CD4-positive, alpha-beta T cell treated with Interleukin-15 for 4 hours (primary cell): ENCODE measurements at regions not wholly inside any gene's neighbourhood (a gene's known extent, or its start where the extent isn't known, plus 50 kb on each side); places are given as distances from the start of the nearest gene placed in this dataset.
"Not testable (repeated sequence)": the region's sequence is repeated elsewhere in the genome, so short reads cannot be mapped to it uniquely, and the experiment has no call there.

Experiments
- DNase-seq: peaks from one replicate; pipeline ENCODE4 v3.0.0-alpha.2; 2020; ENCODE audit warnings: low spot score

DNA sequence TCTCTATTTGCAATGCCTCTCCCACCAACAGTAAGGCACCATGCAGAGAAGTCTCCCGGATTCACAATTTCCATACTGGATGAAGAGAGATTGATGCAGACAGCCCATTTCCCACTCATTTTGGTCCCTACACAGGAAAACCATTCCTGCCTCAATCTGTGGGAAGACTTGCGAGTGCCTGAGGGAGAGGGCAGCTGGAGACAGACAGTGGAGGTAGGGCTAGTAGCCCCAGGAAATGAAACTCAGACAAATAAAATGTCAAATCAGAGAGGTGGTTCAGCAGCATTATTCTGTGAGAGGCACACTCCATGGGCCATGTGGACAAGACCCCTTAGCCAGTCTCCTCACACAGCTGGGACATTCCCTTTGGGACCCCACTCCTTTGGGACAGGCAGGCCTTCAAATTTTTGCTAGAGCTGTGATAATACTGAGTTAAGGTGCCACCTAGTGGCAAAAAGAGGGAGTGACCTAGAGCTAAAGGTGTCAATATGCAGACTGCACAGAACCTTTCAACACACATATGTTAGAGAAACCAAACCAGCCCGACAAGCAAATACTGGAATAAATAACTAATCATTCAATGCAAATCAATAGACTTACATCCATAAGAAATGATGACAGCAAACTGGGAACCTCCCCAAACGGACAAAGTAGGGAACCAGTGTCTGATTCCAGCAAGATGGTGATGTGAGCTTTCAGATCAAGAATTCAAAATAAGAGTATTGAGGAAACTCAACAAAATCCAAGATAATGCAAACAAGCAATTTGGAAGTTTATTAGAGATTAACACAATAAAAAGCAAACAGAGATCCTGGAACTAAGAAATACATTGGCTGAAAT, 1865.3 kb upstream of the AGA start:
- peak; percentile 4 for DNase-seq

DNA sequence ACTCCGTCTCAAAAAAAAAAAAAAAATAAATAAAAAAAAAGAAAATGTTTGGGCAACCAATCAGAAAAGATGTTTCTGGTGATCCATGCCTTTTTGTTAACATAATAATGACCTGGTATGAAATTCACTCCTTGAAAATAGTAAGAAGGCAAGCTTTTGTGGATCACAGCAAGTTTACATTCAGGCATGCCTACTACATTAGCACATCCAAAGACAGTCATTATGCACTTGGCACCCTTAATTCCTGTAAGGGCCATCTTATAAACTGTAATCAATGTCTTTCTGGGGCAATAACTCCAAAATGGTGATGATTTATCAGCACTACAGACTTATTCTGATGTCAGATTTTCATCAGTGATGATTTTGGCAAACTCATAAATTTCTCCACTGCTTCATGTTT, 1871.6 kb upstream of the AGA start:
- DNase-seq = no peak

DNA sequence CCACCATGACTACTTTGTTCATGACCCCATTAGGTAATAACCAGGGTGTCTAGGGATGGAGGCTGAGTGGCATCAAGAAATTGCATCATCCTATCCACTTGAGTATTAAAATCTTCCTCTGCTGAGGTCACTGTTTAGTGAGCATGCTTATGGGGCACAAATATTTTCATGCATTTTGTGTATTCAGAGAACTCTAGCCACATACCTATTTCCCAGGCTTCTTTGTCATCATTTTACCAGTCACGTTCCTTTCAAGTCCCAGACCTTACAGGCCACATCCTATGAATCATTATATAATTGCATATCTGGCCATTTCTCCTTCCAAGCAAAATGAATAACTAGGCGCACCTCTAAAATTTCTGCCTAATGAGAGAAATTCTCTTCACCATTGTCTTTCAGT, 1882.9 kb upstream of the AGA start:
- DNase-seq = no peak

DNA sequence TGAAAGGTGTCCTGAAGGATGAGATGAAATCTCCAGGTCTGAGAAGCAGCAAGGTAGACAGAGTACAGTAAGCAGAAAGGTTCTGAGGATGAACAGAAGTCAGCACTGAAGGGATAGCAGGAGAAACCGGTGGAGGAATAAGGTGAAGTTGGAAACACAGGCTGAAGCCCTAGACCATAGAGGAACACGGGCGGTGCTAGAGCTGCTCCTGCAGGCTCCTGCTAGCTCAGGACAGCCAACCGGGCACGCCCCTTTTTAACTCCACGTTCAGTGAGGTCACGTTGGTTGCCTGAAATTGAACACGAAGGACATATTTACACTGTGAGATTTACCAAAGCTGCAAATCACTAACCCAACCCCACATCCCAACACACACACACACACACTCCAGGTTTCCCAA, 1886.4 kb upstream of the AGA start:
- DNase-seq = no peak

DNA sequence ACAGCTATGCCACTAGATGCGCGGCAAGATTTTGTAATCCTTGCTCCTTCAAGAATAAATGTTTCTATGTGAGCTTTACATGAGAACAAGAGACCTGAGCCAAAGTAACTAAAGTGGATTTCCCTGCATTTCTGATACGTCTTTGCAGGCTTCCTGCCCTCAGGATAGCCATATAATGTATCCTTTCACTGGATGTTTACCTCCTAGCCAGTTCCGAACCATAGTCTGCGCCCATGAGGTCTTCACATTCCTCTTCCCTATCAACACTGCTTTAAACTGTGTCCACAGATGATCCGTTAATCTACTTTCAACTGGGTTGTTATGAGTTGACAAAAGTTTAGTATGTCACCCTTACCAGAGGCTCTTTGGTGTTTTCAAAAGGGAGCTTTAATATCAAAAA, 1889.1 kb upstream of the AGA start:
- no peak for DNase-seq

DNA sequence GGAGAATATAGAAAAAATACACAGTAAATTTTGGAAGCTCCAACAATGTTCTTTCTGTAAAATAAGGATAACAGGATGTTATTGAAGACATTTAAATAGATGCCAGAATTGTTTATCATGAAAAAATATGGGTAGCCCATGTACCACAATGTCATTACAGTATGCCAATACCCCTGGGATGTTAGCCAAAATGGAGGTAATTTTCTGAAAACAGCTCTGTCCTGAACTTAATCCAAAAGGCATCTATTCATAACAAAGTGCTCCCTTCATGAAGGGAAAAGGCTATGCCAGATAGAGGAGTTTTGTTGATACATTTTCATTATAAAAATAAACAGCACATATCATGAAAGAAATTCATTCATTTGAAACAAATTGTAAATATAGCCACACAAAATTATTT, 1902.6 kb upstream of the AGA start:
- no peak for DNase-seq

DNA sequence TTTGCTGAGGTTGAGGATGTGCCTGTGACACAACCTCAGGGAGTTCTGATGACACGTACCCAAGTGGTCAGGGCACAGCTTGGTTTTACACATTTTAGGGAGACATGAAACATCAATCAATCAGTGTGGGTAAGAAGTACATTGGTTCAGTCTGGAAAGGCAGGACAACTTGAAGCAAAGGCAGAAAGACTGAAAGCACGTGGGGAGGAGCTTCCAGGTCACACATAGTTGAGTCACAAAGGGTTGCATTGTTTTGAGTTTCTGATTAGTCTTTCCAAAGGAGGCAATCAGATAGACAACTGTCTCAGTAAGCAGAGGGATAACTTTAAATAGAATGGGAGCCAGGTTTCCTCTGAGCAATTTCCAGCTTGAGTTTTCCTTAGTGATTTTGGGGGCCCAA, 1910.0 kb upstream of the AGA start:
- no peak for DNase-seq

DNA sequence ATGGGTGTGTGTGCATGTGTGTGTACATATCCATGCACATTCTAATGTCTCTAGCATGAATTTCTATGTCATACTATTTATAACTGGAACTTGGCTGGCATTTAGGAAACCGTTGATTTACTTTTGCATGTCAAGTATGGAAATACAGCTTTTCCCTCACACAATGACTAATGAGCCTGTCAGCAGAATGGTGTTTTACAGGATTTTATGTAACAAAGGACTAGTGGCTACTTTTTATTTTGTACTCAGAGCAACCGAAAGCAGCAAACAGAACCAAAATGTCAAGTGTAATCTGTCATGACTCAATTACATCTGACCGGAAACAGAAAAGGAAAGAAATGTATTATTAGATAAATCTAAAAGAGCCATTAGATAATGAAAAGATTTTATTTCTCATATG, 1911.5 kb upstream of the AGA start:
- no peak for DNase-seq

DNA sequence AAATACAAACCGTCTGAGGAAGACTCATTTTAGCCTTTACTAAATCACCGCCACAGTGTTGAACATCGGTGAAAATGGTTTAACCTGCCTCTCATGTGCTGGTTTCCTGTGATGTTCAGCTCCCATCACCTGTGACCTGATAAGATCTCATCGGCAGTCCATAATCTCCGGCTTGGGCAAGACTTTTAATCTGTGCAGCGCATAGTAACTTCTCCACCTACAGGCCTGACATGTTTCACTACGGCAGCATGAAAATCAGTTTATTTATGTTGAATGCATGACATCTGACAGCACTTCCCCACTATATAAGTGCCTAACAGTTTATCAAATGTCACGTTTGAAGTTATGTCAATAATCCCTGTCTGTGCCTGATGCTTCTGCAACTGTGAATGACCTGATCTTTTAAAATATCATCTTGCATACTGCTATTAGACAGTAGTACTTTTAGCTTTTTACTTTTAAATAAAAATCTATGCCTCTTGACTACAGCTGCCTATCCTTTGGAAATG, 1919.8 kb upstream of the AGA start:
- DNase-seq = no peak

DNA sequence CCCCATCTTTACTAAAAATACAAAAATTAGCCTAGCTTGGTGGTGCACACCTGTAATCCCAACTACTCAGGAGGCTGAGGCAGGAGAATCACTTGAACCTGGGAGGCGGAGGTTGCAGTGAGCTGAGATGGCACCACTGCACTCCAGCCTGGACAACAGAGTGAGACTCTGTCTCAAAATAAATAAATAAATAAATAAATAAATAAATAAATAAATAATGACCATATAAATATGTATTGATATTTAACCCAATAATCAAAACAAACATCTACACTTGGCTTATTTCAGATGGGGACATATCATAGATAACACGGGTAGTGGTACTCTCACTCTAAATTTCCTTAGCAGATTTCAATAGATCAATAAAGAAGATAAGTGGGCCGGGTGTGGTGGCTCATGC, 1923.7 kb upstream of the AGA start:
- DNase-seq = not testable (repeated sequence)

DNA sequence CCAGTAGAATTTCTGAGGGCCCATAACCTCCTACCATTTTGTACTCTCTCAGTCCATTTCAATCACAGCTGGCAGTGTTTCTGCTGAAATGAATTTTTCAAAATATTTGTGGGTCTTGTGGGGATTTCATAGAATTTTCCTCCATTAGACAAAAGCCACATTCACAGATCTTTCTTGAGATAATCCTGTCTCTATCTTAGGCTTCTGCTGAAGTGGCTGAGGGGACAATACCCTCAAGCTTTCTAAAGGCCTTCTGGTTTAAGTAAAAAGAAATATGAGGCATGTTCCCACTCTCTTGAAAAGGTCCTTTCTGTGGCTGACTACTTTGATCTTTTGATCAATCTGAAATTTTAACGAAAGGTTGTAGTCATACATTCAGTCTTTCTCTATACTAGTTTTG, 1930.0 kb upstream of the AGA start:
- DNase-seq = no peak

DNA sequence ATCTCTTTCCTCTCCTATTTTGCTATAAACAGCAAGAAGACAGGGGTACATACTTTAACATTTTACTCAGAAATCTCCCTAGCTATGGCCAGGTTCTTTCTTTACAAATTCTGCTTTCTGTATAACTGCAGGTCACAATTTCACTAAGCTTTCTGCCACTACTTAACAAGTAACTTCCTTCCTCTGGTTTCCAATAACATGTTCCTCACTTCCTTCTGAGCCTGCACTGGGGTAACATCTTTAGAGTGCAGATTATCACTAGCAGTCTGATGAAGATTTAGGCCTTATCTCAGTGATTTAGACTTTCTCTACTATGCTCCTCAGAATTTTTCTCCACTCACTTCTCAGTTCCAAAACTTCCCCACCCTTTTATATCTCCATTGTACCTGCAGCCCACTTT, 1930.5 kb upstream of the AGA start:
- DNase-seq = no peak

DNA sequence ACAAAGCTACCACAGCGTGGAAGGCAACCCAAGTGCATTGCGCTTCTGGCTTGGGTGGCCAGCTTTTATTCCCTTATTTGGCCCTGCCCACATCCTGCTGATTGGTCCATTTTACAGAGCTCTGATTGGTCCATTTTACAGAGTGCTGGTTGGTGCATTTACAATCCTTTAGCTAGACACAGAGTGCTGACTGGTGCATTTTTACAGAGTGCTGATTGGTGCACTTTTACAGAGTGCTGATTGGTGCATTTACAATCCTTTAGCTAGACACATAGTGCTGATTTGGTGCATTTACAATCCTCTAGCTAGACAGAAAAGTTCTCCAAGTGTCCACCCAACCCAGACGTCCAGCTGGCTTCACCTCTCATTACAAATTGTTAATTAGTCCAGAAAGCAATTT, 1936.6 kb upstream of the AGA start:
- DNase-seq = not testable (repeated sequence)

DNA sequence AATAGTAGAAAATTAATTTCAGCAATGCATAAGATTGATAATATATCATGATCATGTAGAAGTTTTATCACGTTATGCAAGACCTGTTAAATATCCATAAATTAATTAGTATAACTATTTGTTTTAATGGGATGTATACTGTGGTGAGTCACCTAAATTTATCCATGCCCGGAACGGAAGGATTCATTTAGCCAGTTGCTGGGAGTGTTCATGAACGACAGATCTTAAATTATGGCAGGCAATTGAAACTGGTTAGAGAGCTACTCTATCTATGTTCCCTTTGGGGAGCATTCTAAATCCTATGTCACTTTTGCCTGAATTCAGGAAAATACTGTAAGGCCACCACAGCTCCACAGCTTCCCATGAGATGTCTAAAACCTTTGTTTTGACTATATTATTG, 1950.5 kb upstream of the AGA start:
- no peak for DNase-seq

DNA sequence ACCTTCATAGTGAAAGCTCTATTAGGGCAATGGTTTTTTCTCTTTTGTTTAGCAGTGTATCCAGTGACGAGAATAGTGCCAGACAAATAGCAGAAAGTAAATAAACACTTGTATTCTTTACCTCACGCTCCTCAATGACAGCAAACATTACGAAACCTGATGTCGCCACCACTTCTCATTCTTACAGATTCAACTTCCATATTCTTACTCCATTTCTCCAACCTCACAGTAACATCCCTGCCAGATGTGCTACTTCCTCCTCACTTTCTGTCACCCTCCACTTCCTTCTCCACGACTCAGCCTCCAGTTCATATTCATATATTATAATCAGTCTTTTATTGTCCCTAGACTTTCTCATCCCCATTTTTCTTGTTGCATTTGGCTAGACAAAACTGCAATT, 1956.2 kb upstream of the AGA start:
- DNase-seq = no peak

DNA sequence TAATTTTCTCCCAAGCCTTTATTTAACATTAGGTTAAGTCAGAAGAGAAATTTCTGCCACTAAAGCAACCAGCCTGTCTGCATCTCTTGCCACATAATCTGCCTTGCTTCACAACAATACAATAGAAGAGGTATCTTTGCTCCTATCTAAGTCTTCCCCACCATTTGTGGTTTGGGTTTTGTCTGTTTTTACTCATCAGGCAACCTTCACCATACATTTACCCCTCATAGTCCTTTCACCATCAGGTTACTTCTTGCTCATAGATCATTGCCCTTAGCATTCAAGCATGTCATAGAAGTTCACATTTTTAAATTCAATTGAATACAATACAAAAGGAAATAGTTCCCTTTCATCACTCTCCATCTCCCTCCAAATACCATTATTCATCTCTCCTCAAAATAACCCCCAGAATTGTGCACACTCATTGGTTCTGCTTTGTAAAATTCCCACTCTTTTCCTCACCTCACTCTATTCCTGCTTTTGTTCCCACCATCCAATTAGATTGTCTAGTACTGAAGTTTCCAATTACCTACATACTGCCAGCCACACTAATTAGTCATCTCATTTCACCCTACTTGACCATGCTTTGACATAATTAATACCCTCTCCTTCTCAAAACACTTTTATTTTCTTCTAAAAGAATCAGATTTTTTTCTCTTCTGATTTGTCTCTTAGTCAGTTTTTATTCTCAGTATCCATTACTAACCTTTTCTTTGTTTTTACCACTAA, 1957.0 kb upstream of the AGA start:
- no peak for DNase-seq

DNA sequence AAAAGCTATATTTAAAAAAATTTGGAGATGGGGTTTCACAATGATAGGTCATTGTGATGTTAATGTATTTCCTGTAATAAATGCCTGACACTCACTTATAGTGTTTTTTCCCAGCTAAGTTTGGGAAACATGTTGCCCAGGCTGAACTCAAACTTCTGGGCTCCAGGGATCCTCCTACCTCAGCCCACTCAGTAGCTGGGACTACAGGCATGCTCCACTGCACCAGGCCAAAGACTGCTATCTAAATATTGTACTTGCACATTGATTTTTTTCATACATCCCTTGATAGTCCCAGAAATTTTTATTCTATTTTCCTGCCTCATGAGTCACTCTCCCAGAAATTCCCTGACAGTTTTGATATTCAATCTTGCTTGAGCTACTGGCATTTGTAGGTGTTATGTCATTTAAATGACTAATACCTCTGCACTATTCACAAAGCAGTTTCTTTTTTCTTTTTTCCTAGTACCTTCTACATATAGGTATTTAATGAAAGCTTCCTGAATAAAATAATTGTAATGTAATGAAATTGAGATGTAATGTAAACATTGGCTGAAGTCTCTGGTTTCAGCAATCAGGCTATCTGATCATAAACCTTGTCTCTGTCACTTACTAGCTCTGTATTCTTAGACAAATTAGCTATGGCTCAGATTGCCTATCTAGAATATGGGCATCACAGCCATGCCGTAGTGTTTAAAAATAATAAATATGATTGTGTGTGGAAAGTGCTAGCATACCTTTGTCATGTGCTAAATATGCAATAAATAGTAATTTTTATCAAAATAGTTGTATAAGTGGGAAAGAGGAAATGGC, 1973.0 kb upstream of the AGA start:
- no peak for DNase-seq

DNA sequence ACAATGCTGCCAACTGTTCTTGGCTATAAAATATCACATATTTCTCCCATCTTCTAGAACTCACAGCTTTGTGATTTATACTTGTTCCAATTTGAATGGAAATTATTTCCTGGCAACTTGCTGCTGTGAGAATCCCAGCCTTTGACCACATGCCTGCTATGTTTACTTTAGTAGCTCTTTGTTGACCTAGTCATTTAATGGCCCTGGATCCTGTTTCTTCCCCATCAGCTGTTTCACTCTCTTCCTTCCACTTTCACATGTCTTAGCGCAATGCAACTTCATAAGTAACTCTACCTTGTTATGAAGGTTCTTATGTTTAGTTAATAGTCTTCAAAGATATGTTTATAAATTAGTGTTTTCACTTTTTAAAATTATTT, 1973.6 kb upstream of the AGA start:
- no peak for DNase-seq

DNA sequence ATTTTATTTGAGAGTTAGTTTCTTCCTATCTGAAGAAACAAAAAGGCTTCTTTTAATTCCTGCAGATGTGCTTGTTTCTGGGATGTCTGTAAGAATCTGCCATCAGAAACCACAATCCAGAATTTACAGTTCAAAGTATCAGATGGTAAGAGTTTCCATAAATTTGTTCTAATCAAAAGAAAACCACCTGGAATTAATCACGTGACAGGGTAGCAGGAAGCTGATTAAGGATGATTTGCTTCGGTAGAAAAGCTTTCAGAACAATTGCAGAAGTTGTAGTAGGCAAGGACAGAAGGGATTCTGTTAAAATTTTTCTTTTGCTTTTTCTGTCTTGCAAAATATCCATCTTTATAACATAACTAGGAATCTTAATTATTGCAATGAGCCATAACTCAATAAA, 1975.1 kb upstream of the AGA start:
- DNase-seq = no peak

DNA sequence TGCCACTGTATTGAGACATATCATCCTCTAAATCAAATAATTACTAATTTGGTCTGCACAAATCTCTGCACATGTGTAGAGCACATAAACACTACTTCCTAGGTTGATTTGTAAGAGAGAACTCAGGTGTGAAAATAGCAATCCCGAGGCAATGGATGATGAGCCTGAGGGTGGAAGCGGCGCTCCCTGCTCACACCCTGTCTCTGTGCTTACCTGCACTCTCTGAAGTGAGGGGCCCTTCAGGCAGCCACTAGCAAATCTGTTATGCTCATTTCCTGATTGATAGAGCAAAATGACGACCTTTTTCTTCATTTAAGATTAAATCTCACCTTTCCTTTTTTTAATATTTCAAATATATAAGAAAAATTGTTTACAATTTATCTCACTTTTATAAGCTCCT, 1995.7 kb upstream of the AGA start:
- no peak for DNase-seq

DNA sequence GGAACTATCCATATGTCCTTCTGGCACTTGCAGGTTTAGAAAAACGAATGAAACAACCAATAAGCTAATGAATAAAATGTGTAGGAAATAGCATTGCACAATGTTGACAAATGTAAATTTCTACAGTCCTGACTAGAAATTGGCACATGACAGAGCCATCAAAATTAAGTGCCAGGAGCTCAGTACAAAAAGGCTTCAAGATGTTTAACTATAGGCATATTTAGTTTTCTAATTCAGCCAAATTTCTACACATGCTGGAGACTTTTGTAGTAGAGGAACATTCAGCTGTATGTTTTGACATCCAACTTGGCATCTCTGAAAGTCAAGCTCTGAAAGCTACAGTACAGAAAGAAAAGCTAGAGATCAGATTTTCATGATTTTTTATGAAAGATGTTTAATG, 1999.4 kb upstream of the AGA start:
- DNase-seq = no peak

DNA sequence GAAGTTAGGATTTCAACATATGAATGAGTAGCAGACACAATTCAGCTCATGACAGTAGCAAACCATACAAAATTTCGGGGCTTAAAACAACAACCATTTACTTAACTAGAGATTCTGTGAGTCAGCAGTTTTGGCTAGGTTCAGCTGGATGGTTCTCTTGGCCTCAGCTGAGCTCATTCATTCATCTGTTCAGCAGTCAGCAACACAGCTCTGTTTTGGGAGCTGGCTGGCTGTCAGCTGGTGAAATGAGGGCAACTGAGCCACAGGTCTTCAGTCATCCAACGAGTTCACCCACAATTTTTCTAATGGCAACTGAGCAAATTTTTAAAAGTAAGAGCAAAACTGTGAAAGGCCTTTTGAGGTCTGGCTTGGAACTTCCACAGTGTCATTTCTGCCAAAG, 2005.1 kb upstream of the AGA start:
- DNase-seq = no peak
